Neural cell (in vitro differentiated cells): ENCODE measurements at regions not wholly inside any gene's neighbourhood (a gene's known extent, or its start where the extent isn't known, plus 50 kb on each side); places are given as distances from the start of the nearest gene placed in this dataset.

ENCODE experiments used
- H2AFZ ChIP-seq: fragments of 200-600, 300-800 bp; sonication (generic), shearing (Covaris generic); 2 replicates; pipeline ENCODE4 v1.6.0; 2014; ENCODE audit warnings: low read depth, mild to moderate bottlenecking, antibody characterized with exemption, low read length, moderate library complexity
- H3F3A ChIP-seq: fragments of 200-600 bp; shearing (Covaris generic); 2 replicates; pipeline ENCODE4 v1.6.1; 2016; ENCODE audit warnings: mild to moderate bottlenecking, moderate library complexity, mixed read lengths, antibody characterized with exemption, low read length; ENCODE audit not compliant: insufficient read depth, poor library complexity, severe bottlenecking
- H3K27ac ChIP-seq: fragments of 200-600, 300-800 bp; sonication (generic), shearing (Covaris generic); 2 replicates; pipeline ENCODE4 v1.5.1; 2014; ENCODE audit warnings: mild to moderate bottlenecking, low read length, moderate library complexity
- H3K27me3 ChIP-seq: fragments of 300-800, 200-600 bp; sonication (generic), shearing (Covaris generic); 2 replicates; pipeline ENCODE4 v1.6.0; 2014; ENCODE audit warnings: mild to moderate bottlenecking, low read depth, low read length, moderate library complexity; ENCODE audit not compliant: insufficient read depth
- H3K36me3 ChIP-seq: fragments of 300-800, 200-600 bp; sonication (generic), shearing (Covaris generic); 2 replicates; pipeline ENCODE4 v1.5.1; 2014; ENCODE audit warnings: mild to moderate bottlenecking, antibody characterized with exemption, low read length, moderate library complexity; ENCODE audit not compliant: insufficient read depth
- H3K4me2 ChIP-seq: fragments of 300-800, 200-600 bp; sonication (generic), shearing (Covaris generic); 2 replicates; pipeline ENCODE4 v1.6.0; 2014; ENCODE audit warnings: mild to moderate bottlenecking, low read length
- H3K4me3 ChIP-seq: fragments of 300-800, 200-600 bp; sonication (generic), shearing (Covaris generic); 2 replicates; pipeline ENCODE4 v1.5.1; 2014; ENCODE audit warnings: mild to moderate bottlenecking, low read length, moderate library complexity
- H3K79me2 ChIP-seq: fragments of 200-600 bp; shearing (Covaris generic); replicated peaks from 2 replicates; pipeline ENCODE4 v1.6.0; 2014; ENCODE audit warnings: mild to moderate bottlenecking, low read length, moderate library complexity; ENCODE audit not compliant: insufficient read depth
- H3K9ac ChIP-seq: fragments of 300-800, 200-600 bp; sonication (generic), shearing (Covaris generic); 2 replicates; pipeline ENCODE4 v1.6.1; 2016; ENCODE audit warnings: mild to moderate bottlenecking, low read length, mixed read lengths
- H3K9me2 ChIP-seq: fragments of 200-600 bp; shearing (Covaris generic); 2 replicates; pipeline ENCODE4 v1.6.1; 2016; ENCODE audit warnings: mild to moderate bottlenecking, low read length, mixed read lengths; ENCODE audit not compliant: insufficient read depth
- H3K9me3 ChIP-seq: fragments of 200-600, 300-800 bp; sonication (generic), shearing (Covaris generic); 2 replicates; pipeline ENCODE4 v1.6.1; 2016; ENCODE audit warnings: mild to moderate bottlenecking, mixed run types, low read length, moderate library complexity, mixed read lengths
- H4K20me1 ChIP-seq: fragments of 200-600 bp; shearing (Covaris generic); 2 replicates; pipeline ENCODE4 v1.6.1; 2016; ENCODE audit warnings: mild to moderate bottlenecking, mixed run types; ENCODE audit not compliant: insufficient read depth
- EP300 ChIP-seq: fragments of 450-650 bp; conservative IDR thresholded peaks from 2 replicates; pipeline ENCODE4 v1.6.1; 2014; ENCODE audit warnings: antibody characterized with exemption, mild to moderate bottlenecking, moderate library complexity; ENCODE audit not compliant: poor library complexity, severe bottlenecking
- EZH2 ChIP-seq: fragments of 200-600, 300-800 bp; shearing (Covaris generic), sonication (generic); IDR thresholded peaks from 2 replicates; pipeline ENCODE4 v1.6.1; 2014; ENCODE audit warnings: antibody characterized with exemption, low read length, borderline replicate concordance, mild to moderate bottlenecking; ENCODE audit not compliant: insufficient read depth, poor library complexity, severe bottlenecking
- MXI1 ChIP-seq: fragments of 450-650 bp; conservative IDR thresholded peaks from 2 replicates; pipeline ENCODE4 v1.6.1; 2014; ENCODE audit warnings: antibody characterized with exemption, mild to moderate bottlenecking; ENCODE audit not compliant: poor library complexity, severe bottlenecking
- POLR2AphosphoS5 ChIP-seq: IDR thresholded peaks from 2 replicates; pipeline ENCODE4 v1.6.1; 2012
- RAD21 ChIP-seq: fragments of 450-650 bp; conservative IDR thresholded peaks from 2 replicates; pipeline ENCODE4 v1.6.1; 2014; ENCODE audit warnings: antibody characterized with exemption, mild to moderate bottlenecking, moderate library complexity
- REST ChIP-seq: IDR thresholded peaks from 2 replicates; pipeline ENCODE4 v1.6.1; 2012; ENCODE audit warnings: borderline replicate concordance
- SMC3 ChIP-seq: fragments of 450-650 bp; conservative IDR thresholded peaks from 2 replicates; pipeline ENCODE4 v1.6.1; 2014; ENCODE audit warnings: antibody characterized with exemption, mild to moderate bottlenecking, moderate library complexity; ENCODE audit not compliant: poor library complexity
- TAF1 ChIP-seq: IDR thresholded peaks from 2 replicates; pipeline ENCODE4 v1.6.1; 2012; ENCODE audit warnings: low read depth
- TF ChIP-seq, protein P1 (sequence below): fragments of 450-650 bp; IDR thresholded peaks from 2 replicates; pipeline ENCODE4 v1.5.1; 2014; ENCODE audit warnings: antibody characterized with exemption, mild to moderate bottlenecking, moderate library complexity; ENCODE audit not compliant: poor library complexity, severe bottlenecking

DNA sequence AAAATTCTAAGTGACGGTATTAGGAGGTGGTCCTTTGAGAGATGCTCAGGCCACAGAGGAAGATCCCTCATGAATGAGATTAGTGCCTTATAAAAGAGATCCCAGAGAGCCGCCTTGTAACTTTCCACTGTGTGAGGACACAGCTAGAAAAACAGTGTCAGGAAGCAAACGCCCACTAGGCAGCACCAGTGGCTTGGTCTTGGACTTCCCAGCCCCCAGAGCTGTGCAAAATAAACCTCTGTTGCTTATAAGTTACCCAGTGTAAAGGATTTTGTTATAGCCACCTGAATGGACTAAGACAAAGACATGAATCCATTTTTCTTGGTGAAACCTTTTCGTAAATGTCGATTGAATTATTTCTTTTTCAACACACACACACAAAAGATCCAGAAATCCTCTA lies 141.0 kb downstream of the CBLN1 start:
- no peak overlapping the region for H3K27ac ChIP-seq

DNA sequence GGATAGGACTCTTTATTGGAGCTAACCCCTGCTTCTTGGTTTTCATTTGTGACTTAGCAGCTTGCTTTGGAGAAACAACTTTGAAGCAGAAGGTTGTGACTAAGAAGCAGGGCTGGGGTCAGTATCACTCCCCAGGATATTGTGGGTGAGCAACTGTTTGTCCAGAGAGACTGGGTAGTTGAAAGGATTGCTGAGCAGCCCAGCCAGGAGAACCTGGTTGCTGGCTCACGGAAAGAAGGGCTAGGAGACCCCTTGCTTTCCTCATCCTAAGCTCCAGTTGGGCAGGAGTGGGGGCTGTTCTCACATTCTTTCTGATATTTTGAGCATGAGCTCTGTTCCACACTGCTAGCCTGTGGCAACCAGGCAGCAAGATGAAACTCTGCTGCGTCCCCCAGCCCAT lies 151.2 kb downstream of the CBLN1 start:
- Histone ChIP-seq H3K36me3 (no peaks in the 10 kb centered on the region), H3K79me2 (no peaks in the 10 kb centered on the region)
- no peak for TF ChIP-seq SMC3
- TF ChIP-seq RAD21, result no peak
- TF ChIP-seq, protein P1, sequence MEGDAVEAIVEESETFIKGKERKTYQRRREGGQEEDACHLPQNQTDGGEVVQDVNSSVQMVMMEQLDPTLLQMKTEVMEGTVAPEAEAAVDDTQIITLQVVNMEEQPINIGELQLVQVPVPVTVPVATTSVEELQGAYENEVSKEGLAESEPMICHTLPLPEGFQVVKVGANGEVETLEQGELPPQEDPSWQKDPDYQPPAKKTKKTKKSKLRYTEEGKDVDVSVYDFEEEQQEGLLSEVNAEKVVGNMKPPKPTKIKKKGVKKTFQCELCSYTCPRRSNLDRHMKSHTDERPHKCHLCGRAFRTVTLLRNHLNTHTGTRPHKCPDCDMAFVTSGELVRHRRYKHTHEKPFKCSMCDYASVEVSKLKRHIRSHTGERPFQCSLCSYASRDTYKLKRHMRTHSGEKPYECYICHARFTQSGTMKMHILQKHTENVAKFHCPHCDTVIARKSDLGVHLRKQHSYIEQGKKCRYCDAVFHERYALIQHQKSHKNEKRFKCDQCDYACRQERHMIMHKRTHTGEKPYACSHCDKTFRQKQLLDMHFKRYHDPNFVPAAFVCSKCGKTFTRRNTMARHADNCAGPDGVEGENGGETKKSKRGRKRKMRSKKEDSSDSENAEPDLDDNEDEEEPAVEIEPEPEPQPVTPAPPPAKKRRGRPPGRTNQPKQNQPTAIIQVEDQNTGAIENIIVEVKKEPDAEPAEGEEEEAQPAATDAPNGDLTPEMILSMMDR, result no peak
- no peak for TF ChIP-seq MXI1
- TF ChIP-seq REST, result no peak
- TF ChIP-seq EP300, result no peak
- no peak for TF ChIP-seq POLR2AphosphoS5
- no peak for TF ChIP-seq TAF1
- TF ChIP-seq EZH2, result no peak

More for the DNA sequence above, 141.0 kb downstream of the CBLN1 start:
- Histone ChIP-seq H4K20me1 (no peaks in the 10 kb centered on the region), H3K9ac (no peak overlapping the region), H3F3A (no peaks in the 10 kb centered on the region), H3K27me3 (no peaks in the 10 kb centered on the region), H3K9me3 (no peaks in the 10 kb centered on the region), H3K4me3 (no peak overlapping the region), H3K79me2 (no peaks in the 10 kb centered on the region), H3K4me2 (no peak overlapping the region), H2AFZ (no peak overlapping the region), H3K36me3 (no peaks in the 10 kb centered on the region), H3K9me2 (no peaks in the 10 kb centered on the region)
- TF ChIP-seq TAF1 (no peak), EP300 (no peak), POLR2AphosphoS5 (no peak), REST (no peak), MXI1 (no peak), SMC3 (no peak), RAD21 (no peak), EZH2 (no peak)
- TF ChIP-seq, protein P1, result no peak

More for the DNA sequence above, 151.2 kb downstream of the CBLN1 start:
- Histone ChIP-seq H3K27me3 (no peaks in the 10 kb centered on the region), H4K20me1 (no peaks in the 10 kb centered on the region), H3K9me3 (no peaks in the 10 kb centered on the region), H3K27ac (no peak overlapping the region), H3F3A (no peaks in the 10 kb centered on the region), H3K9ac (no peak overlapping the region), H3K4me2 (no peak overlapping the region), H2AFZ (no peak overlapping the region), H3K9me2 (no peaks in the 10 kb centered on the region), H3K4me3 (no peak overlapping the region)
